ENCODE measurements at regions not wholly inside any gene's neighbourhood (a gene's known extent, or its start where the extent isn't known, plus 50 kb on each side); places are given as distances from the start of the nearest gene placed in this dataset.

- Histone ChIP-seq H4K20me1 (ENCODE audit: low read depth, low read length) (no peaks in the 10 kb centered on the region), H3K4me3 (ENCODE audit: insufficient read depth, low read length, poor library complexity, severe bottlenecking) (no peak overlapping the region), H3K27me3 (ENCODE audit: low read length) (no peaks in the 10 kb centered on the region), H3K27ac (ENCODE audit: low read depth, low read length) (no peak overlapping the region), H3K9ac (ENCODE audit: low read length) (no peak overlapping the region), H3K36me3 (ENCODE audit: low read length) (no peaks in the 10 kb centered on the region), H2AFZ (ENCODE audit: low read depth, low read length, severe bottlenecking) (no peak overlapping the region), H3K79me2 (ENCODE audit: insufficient read depth, low read length) (no peaks in the 10 kb centered on the region), H3F3A (ENCODE audit: insufficient read depth) (no peaks in the 10 kb centered on the region), H3K9me2 (replicated peaks; ENCODE audit: insufficient read depth, low read length) (no peaks in the 10 kb centered on the region), H3K9me3 (ENCODE audit: insufficient read depth, low read length) (peaks cover 8% of the 10 kb centered on the region; the same call in 1 of the 2 replicates), H3K4me2 (ENCODE audit: low read depth, low read length, poor library complexity, severe bottlenecking) (no peak overlapping the region)
- TF ChIP-seq, protein P1, sequence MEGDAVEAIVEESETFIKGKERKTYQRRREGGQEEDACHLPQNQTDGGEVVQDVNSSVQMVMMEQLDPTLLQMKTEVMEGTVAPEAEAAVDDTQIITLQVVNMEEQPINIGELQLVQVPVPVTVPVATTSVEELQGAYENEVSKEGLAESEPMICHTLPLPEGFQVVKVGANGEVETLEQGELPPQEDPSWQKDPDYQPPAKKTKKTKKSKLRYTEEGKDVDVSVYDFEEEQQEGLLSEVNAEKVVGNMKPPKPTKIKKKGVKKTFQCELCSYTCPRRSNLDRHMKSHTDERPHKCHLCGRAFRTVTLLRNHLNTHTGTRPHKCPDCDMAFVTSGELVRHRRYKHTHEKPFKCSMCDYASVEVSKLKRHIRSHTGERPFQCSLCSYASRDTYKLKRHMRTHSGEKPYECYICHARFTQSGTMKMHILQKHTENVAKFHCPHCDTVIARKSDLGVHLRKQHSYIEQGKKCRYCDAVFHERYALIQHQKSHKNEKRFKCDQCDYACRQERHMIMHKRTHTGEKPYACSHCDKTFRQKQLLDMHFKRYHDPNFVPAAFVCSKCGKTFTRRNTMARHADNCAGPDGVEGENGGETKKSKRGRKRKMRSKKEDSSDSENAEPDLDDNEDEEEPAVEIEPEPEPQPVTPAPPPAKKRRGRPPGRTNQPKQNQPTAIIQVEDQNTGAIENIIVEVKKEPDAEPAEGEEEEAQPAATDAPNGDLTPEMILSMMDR (IDR thresholded peaks at IDR 0.05; ENCODE audit: insufficient read depth, low read length, poor library complexity, severe bottlenecking): no peak
- TF ChIP-seq EZH2phosphoT487 (conservative IDR thresholded peaks at IDR 0.05; ENCODE audit: low read length): no peak
Measured at GRCh38 chr6:5942591-5942990, 64.1 kb downstream of the NRN1 start.

DNA sequence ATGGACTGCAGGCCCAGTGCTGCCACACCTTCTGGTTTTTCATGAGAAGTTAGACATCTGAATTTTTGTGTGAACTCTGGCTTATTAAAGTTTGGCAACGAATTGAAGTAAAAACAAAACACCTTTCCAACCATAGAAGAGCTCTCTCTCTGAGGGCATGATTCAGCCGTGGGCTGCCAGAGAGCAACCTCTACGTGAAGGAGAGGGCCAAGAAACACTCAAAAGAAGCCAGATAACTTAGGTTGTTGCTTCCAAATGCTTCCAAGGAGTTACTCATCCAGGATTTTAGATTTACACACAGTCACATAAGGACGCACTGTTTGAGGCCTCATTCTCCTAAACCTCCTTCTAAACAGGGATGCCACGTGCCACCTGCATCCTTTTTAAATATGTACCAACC is 65.5 kb downstream of the NRN1 start:
- no peaks in the 10 kb centered on the region for H3F3A ChIP-seq (ENCODE audit: insufficient read depth)
- TF ChIP-seq EZH2phosphoT487 (conservative IDR thresholded peaks at IDR 0.05; ENCODE audit: low read length): no peak
- TF ChIP-seq, protein P1 (IDR thresholded peaks at IDR 0.05; ENCODE audit: insufficient read depth, low read length, poor library complexity, severe bottlenecking): no peak
- H3K27me3 ChIP-seq (ENCODE audit: low read length): no peaks in the 10 kb centered on the region
- H3K9me2 ChIP-seq (replicated peaks; ENCODE audit: insufficient read depth, low read length): no peaks in the 10 kb centered on the region
- no peaks in the 10 kb centered on the region for H3K36me3 ChIP-seq (ENCODE audit: low read length)
- no peak overlapping the region for H3K4me2 ChIP-seq (ENCODE audit: low read depth, low read length, poor library complexity, severe bottlenecking)
- no peak overlapping the region for H3K4me3 ChIP-seq (ENCODE audit: insufficient read depth, low read length, poor library complexity, severe bottlenecking)
- H3K9ac ChIP-seq (ENCODE audit: low read length): no peak overlapping the region
- no peak overlapping the region for H3K27ac ChIP-seq (ENCODE audit: low read depth, low read length)
- H4K20me1 ChIP-seq (ENCODE audit: low read depth, low read length): no peaks in the 10 kb centered on the region
- H3K79me2 ChIP-seq (ENCODE audit: insufficient read depth, low read length): no peaks in the 10 kb centered on the region
- no peak overlapping the region for H2AFZ ChIP-seq (ENCODE audit: low read depth, low read length, severe bottlenecking)
- peaks cover 8% of the 10 kb centered on the region; the same call in 1 of the 2 replicates for H3K9me3 ChIP-seq (ENCODE audit: insufficient read depth, low read length)

GRCh38 chr6:5938934-5939333 is 67.8 kb downstream of the NRN1 start:
- Histone ChIP-seq H3K9ac (ENCODE audit: low read length) (no peak overlapping the region), H3K27me3 (ENCODE audit: low read length) (no peaks in the 10 kb centered on the region), H3F3A (ENCODE audit: insufficient read depth) (no peaks in the 10 kb centered on the region), H3K27ac (ENCODE audit: low read depth, low read length) (no peak overlapping the region), H2AFZ (ENCODE audit: low read depth, low read length, severe bottlenecking) (no peak overlapping the region), H3K9me2 (replicated peaks; ENCODE audit: insufficient read depth, low read length) (no peaks in the 10 kb centered on the region), H4K20me1 (ENCODE audit: low read depth, low read length) (no peaks in the 10 kb centered on the region), H3K4me3 (ENCODE audit: insufficient read depth, low read length, poor library complexity, severe bottlenecking) (no peak overlapping the region), H3K4me2 (ENCODE audit: low read depth, low read length, poor library complexity, severe bottlenecking) (no peak overlapping the region), H3K79me2 (ENCODE audit: insufficient read depth, low read length) (no peaks in the 10 kb centered on the region), H3K36me3 (ENCODE audit: low read length) (no peaks in the 10 kb centered on the region), H3K9me3 (ENCODE audit: insufficient read depth, low read length) (peaks cover 8% of the 10 kb centered on the region; the same call in 1 of the 2 replicates)
- TF ChIP-seq, protein P1 (IDR thresholded peaks at IDR 0.05; ENCODE audit: insufficient read depth, low read length, poor library complexity, severe bottlenecking): no peak
- TF ChIP-seq EZH2phosphoT487 (conservative IDR thresholded peaks at IDR 0.05; ENCODE audit: low read length): no peak

Measured in SU-DHL-6 (cell line).